ENCODE measurements at regions not wholly inside any gene's neighbourhood (a gene's known extent, or its start where the extent isn't known, plus 50 kb on each side); places are given as distances from the start of the nearest gene placed in this dataset.
"Not testable (repeated sequence)": the region's sequence is repeated elsewhere in the genome, so short reads cannot be mapped to it uniquely, and the experiment has no call there.

- no peak for DNase-seq (ENCODE audit: low read depth in 2 of 2, low spot score in 1 of 2)
Measured at GRCh38 chr13:75180805-75181455, 301.0 kb downstream of the TBC1D4 start.

- DNase-seq (ENCODE audit: low read depth in 2 of 2, low spot score in 1 of 2), result no peak
Measured at GRCh38 chr13:75178436-75178835, 303.5 kb downstream of the TBC1D4 start.

- DNase-seq (ENCODE audit: low read depth in 2 of 2, low spot score in 1 of 2), result no peak
Measured at GRCh38 chr13:75175575-75175974, 306.4 kb downstream of the TBC1D4 start.

GRCh38 chr13:75175097-75175496 lies 306.9 kb downstream of the TBC1D4 start:
- not testable (repeated sequence) for DNase-seq (ENCODE audit: low read depth in 2 of 2, low spot score in 1 of 2)

- DNase-seq (ENCODE audit: low read depth in 2 of 2, low spot score in 1 of 2), result no peak
Measured at GRCh38 chr13:75174481-75174880, 307.5 kb downstream of the TBC1D4 start.

- no peak for DNase-seq (ENCODE audit: low read depth in 2 of 2, low spot score in 1 of 2)
Measured at GRCh38 chr13:75173457-75174356, 308.3 kb downstream of the TBC1D4 start.

GRCh38 chr13:75170311-75170710 lies 311.7 kb downstream of the TBC1D4 start:
- DNase-seq (ENCODE audit: low read depth in 2 of 2, low spot score in 1 of 2), result no peak

GRCh38 chr13:75165543-75166230 lies 316.3 kb downstream of the TBC1D4 start:
- no peak for DNase-seq (ENCODE audit: low read depth in 2 of 2, low spot score in 1 of 2)

GRCh38 chr13:75161804-75162203 lies 320.2 kb downstream of the TBC1D4 start:
- DNase-seq (ENCODE audit: low read depth in 2 of 2, low spot score in 1 of 2), result no peak

- DNase-seq (ENCODE audit: low read depth in 2 of 2, low spot score in 1 of 2), result no peak
Measured at GRCh38 chr13:75160984-75161383, 321.0 kb downstream of the TBC1D4 start.

- DNase-seq (ENCODE audit: low read depth in 2 of 2, low spot score in 1 of 2), result no peak
Measured at GRCh38 chr13:75154331-75154730, 327.6 kb downstream of the TBC1D4 start.

- no peak for DNase-seq (ENCODE audit: low read depth in 2 of 2, low spot score in 1 of 2)
Measured at GRCh38 chr13:75153834-75154233, 328.1 kb downstream of the TBC1D4 start.

GRCh38 chr13:75153386-75153785 lies 328.6 kb downstream of the TBC1D4 start:
- no peak for DNase-seq (ENCODE audit: low read depth in 2 of 2, low spot score in 1 of 2)

GRCh38 chr13:75151081-75151643 lies 330.8 kb downstream of the TBC1D4 start:
- DNase-seq (ENCODE audit: low read depth in 2 of 2, low spot score in 1 of 2), result no peak

GRCh38 chr13:75149776-75150175 lies 332.2 kb downstream of the TBC1D4 start:
- DNase-seq (ENCODE audit: low read depth in 2 of 2, low spot score in 1 of 2), result no peak

GRCh38 chr13:75147946-75148345 lies 334.0 kb downstream of the TBC1D4 start:
- DNase-seq (ENCODE audit: low read depth in 2 of 2, low spot score in 1 of 2), result no peak

GRCh38 chr13:75146436-75146835 lies 335.5 kb downstream of the TBC1D4 start:
- DNase-seq (ENCODE audit: low read depth in 2 of 2, low spot score in 1 of 2), result no peak

- DNase-seq (ENCODE audit: low read depth in 2 of 2, low spot score in 1 of 2), result no peak
Measured at GRCh38 chr13:75145927-75146326, 336.0 kb downstream of the TBC1D4 start.

GRCh38 chr13:75139291-75139690 lies 342.7 kb downstream of the TBC1D4 start:
- DNase-seq (ENCODE audit: low read depth in 2 of 2, low spot score in 1 of 2), result no peak

GRCh38 chr13:75137911-75138571 lies 343.9 kb downstream of the TBC1D4 start:
- DNase-seq (ENCODE audit: low read depth in 2 of 2, low spot score in 1 of 2), result no peak

- DNase-seq (ENCODE audit: low read depth in 2 of 2, low spot score in 1 of 2), result no peak
Measured at GRCh38 chr13:75136151-75136550, 345.8 kb downstream of the TBC1D4 start.
